ENCODE measurements at regions not wholly inside any gene's neighbourhood (a gene's known extent, or its start where the extent isn't known, plus 50 kb on each side); places are given as distances from the start of the nearest gene placed in this dataset.

GRCh38 chr2:198287706-198288105, 483.3 kb downstream of the PLCL1 start:
- TF ChIP-seq GLI2 (tag by site-specific recombination; IDR thresholded peaks at IDR 0.05; ENCODE audit: borderline replicate concordance, low read depth) = no peak
- no peak for TF ChIP-seq ZNF629 (tag by site-specific recombination; IDR thresholded peaks at IDR 0.05)
- no peak for TF ChIP-seq YY1 (tag by site-specific recombination; IDR thresholded peaks at IDR 0.05)
- no peak for TF ChIP-seq CTCF (tag by site-specific recombination; IDR thresholded peaks at IDR 0.05)
- no peak for TF ChIP-seq ZNF449 (tag by site-specific recombination; IDR thresholded peaks at IDR 0.05)
- TF ChIP-seq ZNF433 (tag by site-specific recombination; IDR thresholded peaks at IDR 0.05; ENCODE audit: low read depth) = no peak
- no peak for TF ChIP-seq ZNF510 (tag by site-specific recombination; IDR thresholded peaks at IDR 0.05; ENCODE audit: insufficient replicate concordance)
- no peak for TF ChIP-seq ZBTB21 (tag by site-specific recombination; IDR thresholded peaks at IDR 0.05)
- no peak for TF ChIP-seq ZNF610 (tag by site-specific recombination; IDR thresholded peaks at IDR 0.05; ENCODE audit: borderline replicate concordance)
- TF ChIP-seq ZNF561 (tag by site-specific recombination; IDR thresholded peaks at IDR 0.05; ENCODE audit: borderline replicate concordance) = no peak
- TF ChIP-seq ZFHX2 (tag by site-specific recombination; conservative IDR thresholded peaks at IDR 0.05) = no peak
- TF ChIP-seq AEBP2 (tag by site-specific recombination; IDR thresholded peaks at IDR 0.05; ENCODE audit: borderline replicate concordance) = no peak
- no peak for TF ChIP-seq ZNF140 (tag by site-specific recombination; IDR thresholded peaks at IDR 0.05)
